K562 (cell line): ENCODE measurements at regions not wholly inside any gene's neighbourhood (a gene's known extent, or its start where the extent isn't known, plus 50 kb on each side); places are given as distances from the start of the nearest gene placed in this dataset.

ENCODE experiments used
- CREM ChIP-seq: IDR thresholded peaks from 2 replicates; pipeline ENCODE4 v1.6.1; 2014; ENCODE audit warnings: antibody characterized with exemption, low read depth
- ELF1 ChIP-seq: fragments of 200-800 bp; sonication (Bioruptor generic); IDR thresholded peaks from 2 replicates; pipeline ENCODE4 v1.6.1; 2016; ENCODE audit warnings: missing genetic modification characterization, missing compliant biosample characterization
- GATAD2B ChIP-seq: fragments of 450-650 bp; IDR thresholded peaks from 2 replicates; pipeline ENCODE4 v1.6.1; 2017; ENCODE audit warnings: mild to moderate bottlenecking, borderline replicate concordance
- JUND ChIP-seq, 2 experiments: IDR thresholded peaks; 2 replicates in 1 of 2; 3 replicates in 1 of 2; pipeline ENCODE4 v1.6.1; 2011; ENCODE audit warnings: borderline replicate concordance in 2 of 2, low read depth in 2 of 2, low read length in 2 of 2, improper control_type of control experiment in 1 of 2, missing biosample characterization in 1 of 2, missing genetic modification characterization in 1 of 2, missing genetic modification reagents in 1 of 2
- MEF2D ChIP-seq: conservative IDR thresholded peaks from 2 replicates; pipeline ENCODE4 v1.6.1; 2016; ENCODE audit warnings: low read depth, missing genetic modification characterization, missing compliant biosample characterization
- NUFIP1 ChIP-seq: fragments of 450-650 bp; IDR thresholded peaks from 2 replicates; pipeline ENCODE4 v1.6.1; 2018; ENCODE audit not compliant: partially characterized antibody
- POLR2A ChIP-seq: fragments of 450-650 bp; conservative IDR thresholded peaks from 2 replicates; pipeline ENCODE4 v1.6.1; 2016
- POLR2AphosphoS2 ChIP-seq: IDR thresholded peaks from 2 replicates; pipeline ENCODE4 v1.6.1; 2012; ENCODE audit warnings: low read length, improper control_type of control experiment
- ZNF24 ChIP-seq: fragments of 450-650 bp; IDR thresholded peaks from 2 replicates; pipeline ENCODE4 v1.6.1; 2016
- ZNF354B ChIP-seq: fragments of 250-450 bp; sonication (Bioruptor Pico); IDR thresholded peaks from 2 replicates; pipeline ENCODE4 v1.4.0; 2020
- ZNF583 ChIP-seq: fragments of 250-450 bp; sonication (Bioruptor Pico); IDR thresholded peaks from 2 replicates; pipeline ENCODE4 v1.4.0; 2020
- TF ChIP-seq, protein P1 (sequence below): sonication (generic); formaldehyde crosslinking; IDR thresholded peaks from 2 replicates; pipeline ENCODE4 v1.8.0; 2022; ENCODE audit warnings: mild to moderate bottlenecking, missing genetic modification reagents

DNA sequence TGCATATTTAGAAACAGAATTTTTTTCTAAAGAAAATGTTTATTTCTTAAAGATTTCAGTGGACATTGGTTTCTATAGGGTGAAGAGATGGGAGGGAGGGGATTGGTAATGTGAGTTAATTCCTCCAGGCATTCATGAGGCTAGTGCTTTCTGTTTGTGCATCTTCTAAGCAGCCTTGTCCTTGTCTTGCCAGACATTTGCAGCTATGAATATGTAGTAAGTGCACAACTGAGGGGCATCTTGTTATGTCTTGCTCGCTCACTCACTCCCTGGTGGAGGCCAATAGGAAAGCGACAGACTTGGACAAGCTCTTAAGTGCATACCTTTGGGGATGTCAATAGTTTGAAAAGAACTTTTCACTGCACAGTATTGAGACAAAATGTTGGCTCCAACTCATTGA, 92.5 kb upstream of the ATP10A start:
- TF ChIP-seq POLR2A (no peak), ZNF24 (no peak), POLR2AphosphoS2 (no peak), CREM (no peak), ELF1 (no peak), ZNF354B (no peak), ZNF583 (CRISPR knock-in tag) (no peak), GATAD2B (no peak), JUND (IDR thresholded peaks at IDR 0.05; ENCODE audit: borderline replicate concordance, low read depth, low read length) (no peak), JUND (tag; IDR thresholded peaks at IDR 0.05; ENCODE audit: borderline replicate concordance, low read depth, low read length) (no peak), MEF2D (tag) (no peak), NUFIP1 (no peak)
- TF ChIP-seq, protein P1, sequence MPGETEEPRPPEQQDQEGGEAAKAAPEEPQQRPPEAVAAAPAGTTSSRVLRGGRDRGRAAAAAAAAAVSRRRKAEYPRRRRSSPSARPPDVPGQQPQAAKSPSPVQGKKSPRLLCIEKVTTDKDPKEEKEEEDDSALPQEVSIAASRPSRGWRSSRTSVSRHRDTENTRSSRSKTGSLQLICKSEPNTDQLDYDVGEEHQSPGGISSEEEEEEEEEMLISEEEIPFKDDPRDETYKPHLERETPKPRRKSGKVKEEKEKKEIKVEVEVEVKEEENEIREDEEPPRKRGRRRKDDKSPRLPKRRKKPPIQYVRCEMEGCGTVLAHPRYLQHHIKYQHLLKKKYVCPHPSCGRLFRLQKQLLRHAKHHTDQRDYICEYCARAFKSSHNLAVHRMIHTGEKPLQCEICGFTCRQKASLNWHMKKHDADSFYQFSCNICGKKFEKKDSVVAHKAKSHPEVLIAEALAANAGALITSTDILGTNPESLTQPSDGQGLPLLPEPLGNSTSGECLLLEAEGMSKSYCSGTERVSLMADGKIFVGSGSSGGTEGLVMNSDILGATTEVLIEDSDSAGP (CRISPR knock-in tag) = no peak
